ENCODE measurements at regions not wholly inside any gene's neighbourhood (a gene's known extent, or its start where the extent isn't known, plus 50 kb on each side); places are given as distances from the start of the nearest gene placed in this dataset.
"Not testable (repeated sequence)": the region's sequence is repeated elsewhere in the genome, so short reads cannot be mapped to it uniquely, and the experiment has no call there.

DNA sequence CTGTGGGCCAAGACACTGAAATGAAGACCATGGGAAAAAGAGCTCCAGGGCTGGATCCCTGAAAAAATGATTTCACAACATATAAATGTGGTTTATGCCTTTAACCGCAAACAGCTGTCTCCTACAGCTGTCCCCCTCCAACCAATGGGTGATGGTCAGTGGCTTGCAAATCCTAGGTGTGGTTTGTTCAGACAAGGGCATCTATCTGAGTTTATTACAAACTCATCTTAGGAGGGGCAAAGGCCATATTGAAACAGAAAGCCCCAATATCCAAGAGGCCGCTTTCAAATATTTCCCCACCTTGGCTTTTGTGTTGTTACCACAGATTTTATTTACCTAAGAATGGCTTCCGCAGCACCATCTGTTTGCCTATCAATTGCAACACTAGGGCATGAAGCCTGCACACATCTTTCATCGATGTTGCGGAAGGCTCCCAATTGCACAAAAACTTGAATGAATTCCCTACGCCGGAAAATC, 503.6 kb upstream of the AMELY start:
- H3K9me3 Mint-ChIP-seq = no peaks in the 10 kb centered on the region
- no peak overlapping the region for H3K27ac Mint-ChIP-seq
- no peaks in the 10 kb centered on the region for H3K36me3 Mint-ChIP-seq (ENCODE audit: low read depth)
- no peaks in the 10 kb centered on the region for H3K4me1 Mint-ChIP-seq
- H3K4me3 Mint-ChIP-seq = no peak overlapping the region
- no peaks in the 10 kb centered on the region for H3K27me3 Mint-ChIP-seq
- ATAC-seq (replicated peaks) = no peak

DNA sequence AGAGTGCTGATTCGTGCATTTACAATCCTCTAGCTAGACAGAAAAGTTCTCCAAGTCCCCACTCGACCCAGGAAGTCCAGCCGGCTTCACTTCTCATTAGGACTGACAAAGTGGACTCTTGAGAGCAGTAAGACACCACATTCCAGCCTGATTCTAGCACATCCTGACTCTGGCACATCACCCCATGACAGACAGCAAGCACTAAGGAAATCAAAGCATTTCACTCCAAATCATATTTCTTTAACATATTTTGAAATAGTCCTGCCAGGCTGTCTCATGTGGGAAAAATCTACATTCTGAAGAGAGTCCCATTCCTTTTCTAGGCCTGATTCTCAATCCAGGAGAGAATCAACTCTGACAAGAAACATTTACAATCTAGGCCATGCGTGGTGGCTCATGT, 478.5 kb upstream of the AMELY start:
- H3K27ac Mint-ChIP-seq = no peak overlapping the region
- no peak overlapping the region for H3K4me3 Mint-ChIP-seq
- no peak for ATAC-seq (replicated peaks)
- no peaks in the 10 kb centered on the region for H3K27me3 Mint-ChIP-seq
- no peaks in the 10 kb centered on the region for H3K4me1 Mint-ChIP-seq
- peaks cover 25% of the 10 kb centered on the region for H3K9me3 Mint-ChIP-seq
- H3K36me3 Mint-ChIP-seq (ENCODE audit: low read depth) = peaks cover 18% of the 10 kb centered on the region

DNA sequence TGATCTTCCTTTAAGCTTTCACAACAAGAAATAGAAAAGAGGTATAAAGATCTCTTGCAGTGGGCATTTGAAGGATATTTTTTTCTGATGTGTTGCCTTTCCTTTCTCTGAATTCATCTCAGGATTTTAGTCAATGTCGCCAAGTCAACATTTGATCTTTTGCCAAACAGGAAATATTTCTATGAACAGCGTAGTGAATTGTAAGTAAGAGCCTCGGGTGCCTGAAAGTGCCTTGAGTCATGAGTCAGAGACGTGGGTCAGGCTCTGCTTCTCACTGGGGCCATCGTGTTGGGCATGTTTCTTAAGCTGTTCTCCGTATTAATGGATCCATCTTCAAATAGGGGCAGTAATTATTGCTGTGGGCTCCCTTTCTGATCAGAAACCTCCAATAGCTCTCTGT, 471.4 kb upstream of the AMELY start:
- Mint-ChIP-seq H3K9me3 (no peaks in the 10 kb centered on the region), H3K27me3 (no peaks in the 10 kb centered on the region), H3K4me1 (no peaks in the 10 kb centered on the region), H3K27ac (peak overlapping the region; percentile 80), H3K36me3 (ENCODE audit: low read depth) (peaks cover 74% of the 10 kb centered on the region), H3K4me3 (peak overlapping the region; percentile 15)
- ATAC-seq (replicated peaks) = peak; percentile 78

DNA sequence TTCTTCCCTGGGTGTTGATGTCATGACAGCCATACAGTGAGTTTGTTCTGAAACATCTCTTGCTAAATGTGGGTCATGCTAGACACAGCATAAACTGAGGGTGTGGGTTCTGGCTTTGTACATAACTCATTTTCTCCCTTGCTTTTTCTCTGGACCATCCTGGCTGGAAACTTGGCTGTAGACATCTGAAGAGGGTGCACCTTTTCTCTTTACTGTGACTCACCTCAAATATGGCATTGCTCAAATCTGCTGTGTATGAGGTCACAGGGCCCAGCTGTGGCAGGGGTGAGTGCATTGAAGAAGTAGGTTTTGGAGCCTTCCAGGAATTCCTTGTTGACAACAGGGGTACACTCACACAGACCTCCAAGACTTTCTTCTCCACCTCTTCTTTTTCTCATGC, 465.5 kb upstream of the AMELY start:
- Mint-ChIP-seq H3K9me3 (no peaks in the 10 kb centered on the region), H3K4me3 (no peak overlapping the region), H3K27me3 (no peaks in the 10 kb centered on the region), H3K27ac (peak overlapping the region; percentile 15), H3K4me1 (no peaks in the 10 kb centered on the region), H3K36me3 (ENCODE audit: low read depth) (peaks cover 99% of the 10 kb centered on the region)
- peak; percentile 64 for ATAC-seq (replicated peaks)

DNA sequence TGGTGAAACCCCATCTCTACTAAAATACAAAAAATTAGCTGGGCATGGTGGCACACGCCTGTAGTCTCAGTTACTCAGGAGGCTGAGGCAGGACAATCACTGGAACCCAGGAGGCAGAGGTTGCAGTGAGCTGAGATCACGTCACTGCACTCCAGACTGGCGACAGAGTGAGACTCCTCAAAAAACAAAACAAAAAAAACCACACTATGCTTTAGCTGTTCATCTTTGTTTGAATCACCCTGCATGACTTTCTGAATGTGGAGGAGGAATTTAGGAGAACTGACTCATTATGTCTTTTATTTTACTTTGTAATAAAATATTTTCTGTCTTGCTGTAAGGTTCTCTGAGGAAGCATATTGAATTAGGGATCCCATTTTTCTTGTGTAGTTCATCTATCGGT, 462.9 kb upstream of the AMELY start:
- H3K27ac Mint-ChIP-seq, H3K9me3 Mint-ChIP-seq, H3K4me1 Mint-ChIP-seq, H3K4me3 Mint-ChIP-seq, H3K27me3 Mint-ChIP-seq: not testable (repeated sequence)
- peak; percentile 80 for ATAC-seq (replicated peaks)
- peaks cover 97% of the 10 kb centered on the region for H3K36me3 Mint-ChIP-seq (ENCODE audit: low read depth)

DNA sequence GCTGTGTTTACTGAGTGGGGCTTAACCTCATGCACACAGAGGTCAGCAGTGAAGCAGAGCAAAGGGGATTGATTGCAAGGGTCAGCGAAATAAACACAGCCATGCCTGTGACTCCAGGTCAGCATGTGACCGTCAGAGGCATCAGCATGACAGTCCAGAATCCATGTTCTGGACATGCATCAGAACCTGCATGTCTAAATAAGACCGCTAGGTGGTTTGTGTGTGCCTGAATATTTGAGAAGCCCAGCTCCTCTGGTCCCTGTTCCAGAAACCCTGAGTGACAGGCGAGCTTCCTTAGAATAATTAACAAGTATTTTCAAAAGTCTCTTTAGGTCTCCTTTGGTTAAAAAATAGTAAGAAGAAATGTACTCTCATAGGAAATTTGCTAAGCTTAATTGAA, 460.4 kb upstream of the AMELY start:
- H3K27ac Mint-ChIP-seq; H3K4me3 Mint-ChIP-seq; H3K9me3 Mint-ChIP-seq; ATAC-seq (replicated peaks); H3K27me3 Mint-ChIP-seq; H3K4me1 Mint-ChIP-seq: not testable (repeated sequence)
- peaks cover 97% of the 10 kb centered on the region for H3K36me3 Mint-ChIP-seq (ENCODE audit: low read depth)

DNA sequence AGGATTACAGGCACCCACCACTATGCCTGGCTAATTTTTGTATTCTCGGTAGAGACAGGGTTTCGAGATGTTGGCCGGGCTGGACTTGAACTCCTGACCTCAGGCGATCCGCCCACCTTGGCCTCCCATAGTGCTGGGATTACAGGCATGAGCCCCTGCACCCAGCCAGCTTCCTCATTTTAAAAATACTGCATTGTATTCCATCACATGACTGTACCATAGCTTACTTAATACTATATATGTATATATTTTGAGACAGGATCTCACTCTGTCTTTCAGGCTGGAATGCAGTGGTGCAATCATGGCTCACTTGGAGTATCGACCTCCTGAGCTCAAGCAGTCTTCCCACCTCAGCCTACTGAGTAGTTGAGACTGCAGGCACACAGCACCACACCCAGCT, 459.5 kb upstream of the AMELY start:
- ATAC-seq (replicated peaks); H3K4me3 Mint-ChIP-seq: not testable (repeated sequence)

DNA sequence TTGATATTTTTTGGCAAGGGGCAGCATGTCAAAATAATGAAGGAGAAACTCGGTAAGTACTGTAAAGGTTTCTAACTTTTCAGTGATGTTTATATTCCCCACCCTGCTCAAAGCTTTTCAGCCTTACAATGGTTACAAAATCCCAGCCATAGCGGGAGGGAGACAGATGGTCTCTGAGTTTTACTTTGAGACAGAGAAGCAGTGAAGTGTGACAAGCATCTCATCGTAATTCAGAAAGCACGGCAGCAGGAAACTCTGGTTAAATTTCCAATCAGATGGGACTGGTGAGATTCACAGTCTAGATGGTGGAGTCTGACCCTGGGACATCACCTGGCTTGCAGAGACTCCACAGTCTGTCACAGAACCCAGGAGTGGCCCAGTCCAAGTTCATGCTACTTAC, 448.0 kb upstream of the AMELY start:
- ATAC-seq (replicated peaks) = no peak
- H3K4me3 Mint-ChIP-seq = no peak overlapping the region
- H3K27ac Mint-ChIP-seq = no peak overlapping the region
- H3K36me3 Mint-ChIP-seq (ENCODE audit: low read depth) = peaks cover 96% of the 10 kb centered on the region
- peaks cover 7% of the 10 kb centered on the region for H3K4me1 Mint-ChIP-seq
- no peaks in the 10 kb centered on the region for H3K9me3 Mint-ChIP-seq
- no peaks in the 10 kb centered on the region for H3K27me3 Mint-ChIP-seq

More for the DNA sequence above, 459.5 kb upstream of the AMELY start:
- H3K36me3 Mint-ChIP-seq (ENCODE audit: low read depth) = peaks cover 96% of the 10 kb centered on the region
- H3K9me3 Mint-ChIP-seq, H3K27me3 Mint-ChIP-seq, H3K27ac Mint-ChIP-seq, H3K4me1 Mint-ChIP-seq: not testable (repeated sequence)

DNA sequence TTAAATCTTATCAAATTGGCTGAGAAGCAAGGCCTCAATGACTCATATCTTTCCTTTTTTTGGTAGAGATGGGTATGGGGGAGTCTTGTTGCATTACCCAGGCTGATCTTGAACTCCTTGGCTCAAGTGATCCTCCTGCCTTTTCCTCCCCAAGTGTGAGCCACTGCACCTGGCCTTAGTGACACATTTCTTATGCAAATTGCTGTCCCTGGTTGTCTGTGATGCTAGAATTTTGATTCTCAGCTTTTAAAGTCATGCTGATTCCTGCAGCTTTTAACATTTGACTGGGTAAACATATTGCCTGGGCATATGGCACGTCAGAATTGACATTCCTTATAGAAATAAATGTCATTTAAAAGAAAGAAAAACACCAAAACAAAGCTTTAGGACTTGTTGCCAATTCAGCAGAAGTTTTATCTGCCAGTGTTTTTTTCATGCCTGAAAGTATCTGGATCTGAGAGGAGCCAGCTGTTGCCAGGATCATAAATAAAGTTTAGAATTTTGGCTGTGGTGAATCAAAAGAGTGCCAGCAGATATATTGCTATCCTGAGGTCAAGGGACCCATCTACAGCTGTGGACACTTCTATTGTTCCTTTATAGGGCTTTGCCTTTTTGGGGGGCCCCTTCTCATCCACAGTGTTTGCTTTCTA, 446.7 kb upstream of the AMELY start:
- H3K4me1 Mint-ChIP-seq = peaks cover 7% of the 10 kb centered on the region
- no peaks in the 10 kb centered on the region for H3K27me3 Mint-ChIP-seq
- H3K36me3 Mint-ChIP-seq (ENCODE audit: low read depth) = peaks cover 90% of the 10 kb centered on the region
- peak; percentile 52 for ATAC-seq (replicated peaks)
- no peaks in the 10 kb centered on the region for H3K9me3 Mint-ChIP-seq
- no peak overlapping the region for H3K4me3 Mint-ChIP-seq
- H3K27ac Mint-ChIP-seq = peak overlapping the region; percentile 30

DNA sequence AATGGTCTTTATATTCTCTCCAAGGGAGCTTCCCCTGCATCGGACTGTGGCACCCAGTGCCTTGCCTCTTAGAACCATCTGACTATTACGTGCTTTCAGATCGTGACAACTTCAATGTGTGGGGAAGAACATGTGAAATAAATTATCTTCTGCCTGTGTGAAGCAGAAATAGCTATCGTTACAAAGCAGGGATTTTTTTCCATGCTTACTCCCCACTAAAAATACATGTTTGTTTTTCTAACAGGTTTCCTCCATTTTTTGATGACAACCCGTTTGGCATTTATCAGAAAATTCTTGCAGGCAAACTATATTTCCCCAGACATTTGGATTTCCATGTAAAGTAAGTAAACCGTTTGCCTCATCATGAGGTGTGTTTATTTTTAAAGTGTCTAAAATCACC, 444.3 kb upstream of the AMELY start:
- H3K4me3 Mint-ChIP-seq; H3K27me3 Mint-ChIP-seq; ATAC-seq (replicated peaks); H3K9me3 Mint-ChIP-seq; H3K27ac Mint-ChIP-seq; H3K4me1 Mint-ChIP-seq: not testable (repeated sequence)
- peaks cover 90% of the 10 kb centered on the region for H3K36me3 Mint-ChIP-seq (ENCODE audit: low read depth)

DNA sequence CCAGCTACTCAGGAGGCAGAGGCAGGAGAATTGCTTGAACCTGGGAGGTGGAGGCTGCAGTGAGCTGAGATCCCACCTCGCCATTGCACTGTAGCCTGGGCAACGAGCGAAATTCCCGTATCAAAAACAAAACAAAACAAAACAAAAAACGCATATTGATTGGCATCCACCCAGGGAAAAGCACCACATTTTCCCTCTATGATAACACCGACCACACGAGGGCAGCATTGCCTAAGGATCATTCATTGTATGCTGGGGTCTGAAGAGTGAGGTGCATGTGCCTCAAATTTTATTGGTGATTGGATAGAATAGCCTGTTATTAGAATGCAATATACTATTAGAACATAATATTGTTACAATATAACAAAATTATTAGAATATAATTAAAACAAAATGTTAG, 433.1 kb upstream of the AMELY start:
- Mint-ChIP-seq H3K4me3 (peak overlapping the region; percentile 80), H3K27me3 (no peaks in the 10 kb centered on the region), H3K27ac (peak overlapping the region; percentile 99), H3K4me1 (peaks cover 20% of the 10 kb centered on the region), H3K36me3 (ENCODE audit: low read depth) (peaks cover 86% of the 10 kb centered on the region), H3K9me3 (no peaks in the 10 kb centered on the region)
- ATAC-seq (replicated peaks) = no peak

DNA sequence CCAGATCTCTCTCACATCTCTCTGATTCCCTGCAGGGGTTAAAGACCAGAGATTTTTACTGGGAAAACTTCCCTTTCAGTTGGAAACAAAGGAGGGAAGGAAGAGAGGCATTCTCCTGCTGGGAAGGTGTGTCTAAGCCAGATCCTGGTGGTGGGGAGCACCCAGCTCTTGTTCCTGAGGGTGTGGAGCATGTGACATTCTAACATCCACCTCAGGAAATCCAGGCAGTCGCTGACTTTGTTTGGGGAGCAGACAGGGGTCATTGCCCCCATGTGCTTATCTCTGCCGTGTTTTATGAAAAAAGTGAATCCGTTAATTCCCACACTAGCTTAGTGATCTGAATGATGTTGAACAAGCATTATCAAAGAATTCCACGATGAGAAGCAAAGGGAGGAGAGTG, 431.7 kb upstream of the AMELY start:
- Mint-ChIP-seq H3K36me3 (ENCODE audit: low read depth) (peaks cover 87% of the 10 kb centered on the region), H3K9me3 (no peaks in the 10 kb centered on the region), H3K4me3 (peak overlapping the region; percentile 80), H3K4me1 (peaks cover 27% of the 10 kb centered on the region), H3K27me3 (no peaks in the 10 kb centered on the region), H3K27ac (peak overlapping the region; percentile 99)
- ATAC-seq (replicated peaks) = no peak

DNA sequence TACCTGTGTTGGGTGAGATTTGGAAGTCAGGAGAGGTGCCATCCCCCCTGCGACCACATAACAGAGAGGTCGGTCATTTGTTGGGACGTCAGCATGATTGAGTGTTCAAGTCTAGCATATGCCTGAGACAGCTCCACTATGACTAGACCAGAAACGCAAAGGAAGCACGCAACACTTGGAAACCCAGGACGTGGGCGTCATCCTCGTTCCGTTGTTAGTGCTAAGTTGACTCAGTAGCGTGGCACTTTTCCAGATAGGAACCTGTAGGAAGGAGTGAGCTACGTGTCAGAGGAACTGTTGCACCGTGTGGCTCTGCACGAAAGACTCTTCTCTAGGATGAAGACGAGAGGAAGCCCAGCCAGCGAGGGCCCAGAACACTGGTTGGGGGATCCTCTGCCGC, 431.2 kb upstream of the AMELY start:
- H3K4me1 Mint-ChIP-seq = peaks cover 31% of the 10 kb centered on the region
- peak; percentile 88 for ATAC-seq (replicated peaks)
- peak overlapping the region; percentile 80 for H3K4me3 Mint-ChIP-seq
- peak overlapping the region; percentile 99 for H3K27ac Mint-ChIP-seq
- H3K36me3 Mint-ChIP-seq (ENCODE audit: low read depth) = peaks cover 87% of the 10 kb centered on the region
- not testable (repeated sequence) for H3K27me3 Mint-ChIP-seq, H3K9me3 Mint-ChIP-seq

DNA sequence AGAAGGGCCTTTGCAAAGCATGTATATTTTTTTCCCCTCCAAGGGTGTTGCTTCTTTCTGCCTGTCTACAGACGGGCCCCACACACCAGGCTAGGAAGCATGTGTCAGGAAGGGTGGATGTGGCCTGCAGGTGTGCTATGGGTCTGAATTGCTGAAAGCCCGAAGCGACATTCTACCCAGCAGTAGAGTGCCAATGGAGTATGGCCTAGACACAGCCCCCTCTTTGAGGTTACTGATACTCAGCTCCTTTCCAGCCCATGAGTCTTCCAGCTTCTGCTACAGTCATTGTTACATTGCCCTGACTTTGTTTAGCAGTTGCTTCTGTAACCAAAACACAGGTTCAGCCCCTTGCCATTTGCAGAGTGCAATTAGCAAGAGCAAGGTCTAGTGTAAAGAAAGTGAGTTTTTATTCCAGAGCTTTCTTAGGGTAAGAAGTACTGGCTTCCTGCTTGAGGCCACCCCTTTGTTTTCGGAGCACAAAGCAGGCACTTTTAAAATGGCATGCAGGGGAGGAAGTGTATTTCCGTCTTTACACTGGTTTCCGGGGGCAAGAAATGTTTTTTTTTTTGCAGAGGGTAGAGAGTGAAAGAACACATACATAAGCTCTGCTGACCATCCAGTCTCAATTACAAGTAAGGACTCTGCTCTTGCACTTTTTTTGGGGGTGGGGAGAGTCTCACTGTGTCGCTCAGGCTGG, 428.0 kb upstream of the AMELY start:
- peak overlapping the region; percentile 86 for H3K27ac Mint-ChIP-seq
- peak; percentile 5 for ATAC-seq (replicated peaks)
- peak overlapping the region; percentile 79 for H3K4me3 Mint-ChIP-seq
- H3K27me3 Mint-ChIP-seq = no peaks in the 10 kb centered on the region
- H3K4me1 Mint-ChIP-seq = peaks cover 28% of the 10 kb centered on the region
- peaks cover 88% of the 10 kb centered on the region for H3K36me3 Mint-ChIP-seq (ENCODE audit: low read depth)
- no peaks in the 10 kb centered on the region for H3K9me3 Mint-ChIP-seq

DNA sequence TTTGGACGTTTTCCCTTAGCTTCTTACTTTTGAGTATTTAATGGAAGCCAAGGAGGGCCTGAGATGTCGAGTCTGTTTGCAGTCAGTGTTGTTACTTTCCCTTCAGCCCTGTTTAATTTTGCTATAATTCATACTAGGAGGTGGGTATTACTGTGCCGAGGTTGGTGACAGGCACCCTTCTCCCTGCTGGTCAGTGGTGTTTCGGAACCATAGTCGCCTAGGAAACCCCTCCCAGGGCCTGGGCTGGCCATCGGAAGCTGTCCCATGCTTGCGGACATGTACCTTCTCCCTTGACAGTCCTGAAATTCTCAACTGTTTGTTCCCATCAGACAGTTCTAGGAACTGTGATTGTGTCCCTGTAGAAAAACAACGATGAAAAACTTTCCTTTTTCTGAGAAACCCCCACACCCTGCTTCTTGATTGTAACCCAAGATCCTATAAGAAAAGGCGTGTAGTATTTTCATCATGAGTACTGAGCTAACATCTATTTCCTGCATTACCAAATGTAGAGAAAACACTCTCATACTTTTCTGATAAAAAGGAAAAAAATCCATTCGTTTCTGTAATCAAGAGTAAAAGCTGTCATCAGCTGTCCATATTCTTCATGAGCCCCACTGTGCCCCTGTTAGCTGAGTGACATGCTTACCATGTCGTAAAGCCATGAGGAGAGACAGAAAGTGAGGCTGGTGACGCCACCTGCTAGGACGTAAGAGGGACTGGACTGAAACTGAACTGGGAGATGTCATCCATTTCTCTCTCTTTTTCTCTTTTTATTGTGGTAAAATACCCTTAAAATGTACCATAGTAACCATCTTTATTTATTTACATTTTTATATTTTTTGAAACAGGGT, 424.7 kb upstream of the AMELY start:
- ATAC-seq (replicated peaks) = peak; percentile 68
- no peaks in the 10 kb centered on the region for H3K27me3 Mint-ChIP-seq
- H3K4me3 Mint-ChIP-seq = peak overlapping the region; percentile 79
- no peaks in the 10 kb centered on the region for H3K9me3 Mint-ChIP-seq
- peaks cover 19% of the 10 kb centered on the region for H3K4me1 Mint-ChIP-seq
- peak overlapping the region; percentile 95 for H3K27ac Mint-ChIP-seq
- H3K36me3 Mint-ChIP-seq (ENCODE audit: low read depth) = peaks cover 92% of the 10 kb centered on the region
